T-helper 1 cell treated with Interleukin-12 subunit alpha and Interleukin-12 subunit beta and Interleukin-4 antibody, amounts not matched to agents 30 ng/mL and 1 ng/mL, for 36 hours (primary cell): ENCODE measurements at regions not wholly inside any gene's neighbourhood (a gene's known extent, or its start where the extent isn't known, plus 50 kb on each side); places are given as distances from the start of the nearest gene placed in this dataset.
"Not testable (repeated sequence)": the region's sequence is repeated elsewhere in the genome, so short reads cannot be mapped to it uniquely, and the experiment has no call there.

Experiments used
- intact Hi-C: fragments of 100-400 bp; cut with micrococcal nuclease; formaldehyde crosslinking; loops from one replicate; pipeline ENCODE4 v1.15.1; 2024

GRCh38 chr5:67942421-67942820 lies 273.1 kb upstream of the PIK3R1 start:
- intact Hi-C loops = loop anchor here (10.0 kb wide), 1 partner anchor 698 kb away; no protein-coding TSS in a partner anchor

- intact Hi-C loops = loop anchor here (10.0 kb wide), 1 partner anchor 697 kb away; no protein-coding TSS in a partner anchor
These were observed 273.7 kb upstream of the PIK3R1 start for GRCh38 chr5:67941614-67942401.

- intact Hi-C loops = no loop called here
These were observed 279.5 kb upstream of the PIK3R1 start for GRCh38 chr5:67935908-67936566.

- intact Hi-C loops = no loop called here
These were observed 280.6 kb upstream of the PIK3R1 start for GRCh38 chr5:67934976-67935375.

GRCh38 chr5:67925511-67925910 lies 290.0 kb upstream of the PIK3R1 start:
- intact Hi-C loops = no loop called here

- intact Hi-C loops = no loop called here
These were observed 294.5 kb upstream of the PIK3R1 start for GRCh38 chr5:67921004-67921601.

- intact Hi-C loops = not testable (repeated sequence)
These were observed 296.0 kb upstream of the PIK3R1 start for GRCh38 chr5:67919532-67919931.

- intact Hi-C loops = no loop called here
These were observed 298.0 kb upstream of the PIK3R1 start for GRCh38 chr5:67917561-67917960.

GRCh38 chr5:67910546-67910945 lies 305.0 kb upstream of the PIK3R1 start:
- intact Hi-C loops = no loop called here

GRCh38 chr5:67908126-67908765 lies 307.3 kb upstream of the PIK3R1 start:
- intact Hi-C loops = no loop called here

- intact Hi-C loops = no loop called here
These were observed 311.2 kb upstream of the PIK3R1 start for GRCh38 chr5:67904366-67904765.

- intact Hi-C loops = no loop called here
These were observed 311.9 kb upstream of the PIK3R1 start for GRCh38 chr5:67903656-67904055.

- intact Hi-C loops = no loop called here
These were observed 312.4 kb upstream of the PIK3R1 start for GRCh38 chr5:67903121-67903520.

- intact Hi-C loops = no loop called here
These were observed 313.1 kb upstream of the PIK3R1 start for GRCh38 chr5:67902497-67902830.

- intact Hi-C loops = no loop called here
These were observed 313.6 kb upstream of the PIK3R1 start for GRCh38 chr5:67901814-67902496.

GRCh38 chr5:67900514-67900913 lies 315.0 kb upstream of the PIK3R1 start:
- intact Hi-C loops = no loop called here

- intact Hi-C loops = no loop called here
These were observed 317.6 kb upstream of the PIK3R1 start for GRCh38 chr5:67897980-67898379.

- intact Hi-C loops = no loop called here
These were observed 318.1 kb upstream of the PIK3R1 start for GRCh38 chr5:67897431-67897830.

- intact Hi-C loops = no loop called here
These were observed 318.6 kb upstream of the PIK3R1 start for GRCh38 chr5:67896930-67897313.

- intact Hi-C loops = no loop called here
These were observed 319.1 kb upstream of the PIK3R1 start for GRCh38 chr5:67896311-67896929.

GRCh38 chr5:67889870-67890269 lies 325.7 kb upstream of the PIK3R1 start:
- intact Hi-C loops = not testable (repeated sequence)
